HK-2 (cell line): ENCODE measurements at regions not wholly inside any gene's neighbourhood (a gene's known extent, or its start where the extent isn't known, plus 50 kb on each side); places are given as distances from the start of the nearest gene placed in this dataset.

Experiments
- DNase-seq: peaks from one replicate; pipeline ENCODE4 v3.0.0-alpha.2; 2018; ENCODE audit not compliant: unreplicated experiment

DNA sequence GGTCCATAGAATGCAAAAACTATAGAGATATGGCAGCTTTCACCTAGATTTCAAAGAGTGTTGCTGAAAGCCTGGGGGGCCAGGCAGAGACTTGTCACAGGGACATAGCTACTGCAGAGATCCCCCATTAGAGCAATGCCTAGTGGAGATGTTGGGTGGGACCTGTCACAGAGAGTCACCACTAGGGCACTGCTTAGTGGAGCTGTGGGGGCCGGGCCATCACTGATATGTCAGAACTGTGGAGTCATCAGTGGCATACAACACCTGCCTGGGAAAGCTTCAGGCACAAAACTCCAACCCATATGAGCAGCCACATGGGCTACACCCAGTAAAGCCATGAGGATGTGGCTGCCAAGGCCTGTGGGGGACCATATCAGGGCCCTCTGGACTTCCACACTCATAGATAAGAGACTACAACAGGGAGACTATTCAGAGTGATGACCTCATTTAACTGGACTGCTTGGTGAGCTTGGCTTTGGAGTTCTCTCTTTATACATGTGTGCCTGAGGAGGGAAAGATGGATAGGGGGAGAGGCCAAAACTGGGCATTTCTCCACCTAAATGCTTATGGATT, 176.3 kb downstream of the ZNF621 start:
- DNase-seq, result no peak

DNA sequence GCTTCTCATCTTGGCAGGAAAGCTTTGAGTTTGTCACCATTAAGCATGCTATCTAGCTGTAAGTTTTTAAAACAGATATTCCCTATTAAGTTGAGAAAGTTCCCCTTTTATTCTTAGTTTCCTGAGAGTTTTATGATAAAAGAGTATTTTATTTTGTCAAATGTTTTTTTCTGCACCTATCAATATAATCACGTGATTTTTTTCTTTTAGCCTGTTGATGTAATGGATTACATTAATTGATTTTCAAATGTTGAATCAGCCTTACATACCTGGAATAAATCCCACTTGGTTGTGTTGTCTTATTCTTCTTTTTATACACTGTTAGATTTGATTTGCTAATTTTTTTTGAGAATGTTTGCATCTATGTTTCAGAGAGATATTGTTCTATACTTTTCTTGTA, 179.5 kb downstream of the ZNF621 start:
- DNase-seq, result no peak

DNA sequence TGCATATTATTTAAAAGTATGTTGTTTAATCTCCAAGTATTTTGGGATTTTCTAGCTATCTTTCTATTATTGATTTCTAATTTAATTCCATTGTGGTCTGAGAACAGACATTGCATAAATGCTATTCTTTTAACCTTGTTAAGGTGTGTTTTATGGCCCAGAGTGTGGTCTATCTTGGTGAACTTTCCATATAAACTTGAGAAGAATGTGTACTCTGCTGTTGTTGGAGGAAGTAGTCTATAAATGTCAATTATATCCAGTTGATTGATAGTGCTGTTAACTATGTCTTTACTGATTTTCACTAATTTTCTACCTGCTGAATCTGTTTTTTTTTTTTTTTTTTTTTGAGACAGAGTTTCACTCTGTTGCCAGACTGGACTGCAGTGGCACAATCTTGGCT, 180.9 kb downstream of the ZNF621 start:
- DNase-seq, result no peak

DNA sequence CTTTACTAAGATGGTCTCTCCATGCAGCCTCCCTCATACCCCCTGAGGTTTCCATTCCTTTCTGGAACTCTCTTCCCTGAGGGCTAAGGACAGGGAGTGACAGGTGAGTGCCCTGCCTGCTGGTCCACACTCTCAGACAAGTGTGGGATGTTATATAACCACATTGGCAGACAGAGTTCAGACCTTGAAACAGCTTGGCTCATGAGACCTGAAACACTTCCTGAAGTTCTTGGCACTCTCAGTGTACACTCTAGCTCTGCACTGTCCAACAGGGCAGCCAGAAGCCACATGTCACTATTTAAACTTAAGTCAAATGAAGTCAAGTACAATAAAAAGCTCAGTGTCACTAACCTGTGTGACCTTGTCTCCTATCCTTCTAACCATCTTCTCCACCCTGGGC, 188.5 kb downstream of the ZNF621 start:
- DNase-seq, result no peak

GRCh38 chr3:40713795-40714194, 189.0 kb downstream of the ZNF621 start:
- no peak for DNase-seq

GRCh38 chr3:40714771-40715345, 190.1 kb downstream of the ZNF621 start:
- DNase-seq, result no peak

DNA sequence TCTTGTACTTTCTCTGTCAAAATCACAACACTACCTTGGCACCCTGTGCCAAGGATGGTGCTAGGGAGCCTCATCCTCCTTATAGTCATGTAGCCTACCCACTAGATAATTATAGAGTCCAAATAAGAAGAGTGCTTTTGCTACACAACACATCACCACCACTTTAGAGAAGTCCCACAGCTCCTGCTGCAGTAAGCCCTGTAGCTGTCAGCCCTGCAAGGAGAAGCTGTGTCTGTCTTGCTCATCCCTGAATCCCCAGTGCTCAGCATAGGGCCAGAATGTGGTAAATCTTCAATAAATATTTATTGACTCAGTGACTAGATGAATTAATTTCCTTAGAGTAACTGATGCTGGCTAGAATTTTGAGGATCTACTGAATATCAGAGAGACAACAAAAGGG, 190.8 kb downstream of the ZNF621 start:
- DNase-seq, result no peak

- DNase-seq, result no peak
These were observed 192.7 kb downstream of the ZNF621 start for GRCh38 chr3:40717471-40717870.

GRCh38 chr3:40718209-40718608, 193.4 kb downstream of the ZNF621 start:
- no peak for DNase-seq

DNA sequence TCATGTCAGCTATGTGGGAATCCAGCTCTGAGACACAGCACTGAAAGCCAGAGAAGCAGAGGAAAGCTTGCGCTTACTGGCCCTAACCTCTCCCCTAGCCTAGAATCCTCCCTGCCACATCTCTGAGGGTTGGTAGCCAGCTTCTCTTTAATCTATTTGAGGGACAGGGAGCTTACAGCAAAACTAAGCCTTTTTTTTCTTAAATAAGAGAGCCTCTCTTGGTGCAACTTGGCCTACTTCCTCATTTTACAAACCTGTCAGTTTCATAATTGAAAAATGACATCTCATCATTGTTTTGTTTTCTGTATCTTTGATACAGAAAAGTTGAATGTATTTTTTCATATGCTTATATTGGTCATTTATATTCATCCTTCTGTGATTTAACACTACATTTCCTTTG, 193.9 kb downstream of the ZNF621 start:
- DNase-seq, result no peak

GRCh38 chr3:40719660-40720287, 195.0 kb downstream of the ZNF621 start:
- DNase-seq, result peak; percentile 4

DNA sequence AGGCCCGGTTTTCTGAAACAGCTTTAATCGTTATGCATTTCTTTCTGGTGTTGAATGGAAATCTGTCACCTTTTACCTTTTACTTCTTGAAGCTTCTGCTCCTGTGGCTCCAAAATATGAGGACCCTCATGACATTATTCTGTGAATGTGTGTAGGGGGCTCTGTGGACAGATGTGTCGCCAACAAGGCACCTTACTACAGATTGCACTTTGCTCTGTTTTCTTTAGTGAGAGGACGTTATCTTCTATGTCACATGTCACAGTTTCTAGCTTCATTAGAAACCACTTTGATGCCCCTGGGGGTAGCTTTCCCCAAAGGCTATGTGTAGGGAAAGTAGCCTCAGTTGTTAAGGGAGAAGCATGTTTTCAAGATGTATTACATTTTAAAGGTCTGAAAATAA, 195.6 kb downstream of the ZNF621 start:
- DNase-seq, result no peak

- DNase-seq, result no peak
These were observed 196.1 kb downstream of the ZNF621 start for GRCh38 chr3:40720863-40721262.

DNA sequence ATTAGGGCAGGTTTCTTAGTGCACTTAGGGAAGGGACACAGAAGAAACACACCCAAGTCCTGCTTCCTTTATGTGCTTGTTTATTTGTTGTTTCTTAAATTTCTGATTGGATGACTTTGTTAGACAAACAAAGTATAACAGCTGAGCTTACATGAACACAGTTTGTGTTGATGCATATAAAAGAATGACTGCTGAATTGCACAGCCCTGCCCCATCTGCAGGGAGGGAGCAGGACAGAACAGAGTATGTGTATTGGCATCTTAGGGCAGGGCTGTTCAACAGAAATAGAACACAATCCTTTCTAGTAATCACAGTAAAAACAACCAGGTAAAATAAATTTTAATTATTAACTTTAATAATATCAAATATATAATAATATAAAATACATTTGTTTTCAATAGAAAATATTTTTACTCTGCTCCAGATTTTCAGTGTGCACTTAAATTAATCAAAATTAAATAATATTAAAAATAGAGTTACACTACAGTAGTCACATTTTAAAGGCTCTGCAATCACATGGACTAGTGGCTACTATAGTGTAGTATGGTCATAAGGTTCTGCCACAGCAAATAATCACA, 198.4 kb downstream of the ZNF621 start:
- no peak for DNase-seq

- no peak for DNase-seq
These were observed 200.3 kb downstream of the ZNF621 start for GRCh38 chr3:40725031-40725430.

DNA sequence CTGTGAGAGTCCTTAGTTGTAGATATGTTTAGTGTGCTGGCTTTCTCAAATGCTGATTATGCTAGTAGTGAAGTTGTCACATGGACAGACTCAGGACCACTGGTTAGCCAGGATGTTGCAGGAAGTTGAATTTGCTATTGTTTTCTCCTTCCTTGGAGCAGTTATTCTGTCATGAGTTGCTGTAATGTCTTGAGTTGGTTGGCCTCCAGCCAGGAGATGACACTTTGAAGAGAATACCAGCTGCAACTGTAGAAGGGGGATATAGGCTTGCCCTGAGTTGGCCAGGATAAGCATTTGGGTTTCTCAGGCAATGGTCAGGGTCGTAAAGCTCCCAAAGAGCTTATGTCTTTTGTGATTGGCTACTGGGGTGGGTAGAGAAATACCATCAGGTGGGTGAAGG, 206.7 kb downstream of the ZNF621 start:
- DNase-seq, result no peak

- DNase-seq, result no peak
These were observed 212.2 kb downstream of the ZNF621 start for GRCh38 chr3:40736943-40737342.

DNA sequence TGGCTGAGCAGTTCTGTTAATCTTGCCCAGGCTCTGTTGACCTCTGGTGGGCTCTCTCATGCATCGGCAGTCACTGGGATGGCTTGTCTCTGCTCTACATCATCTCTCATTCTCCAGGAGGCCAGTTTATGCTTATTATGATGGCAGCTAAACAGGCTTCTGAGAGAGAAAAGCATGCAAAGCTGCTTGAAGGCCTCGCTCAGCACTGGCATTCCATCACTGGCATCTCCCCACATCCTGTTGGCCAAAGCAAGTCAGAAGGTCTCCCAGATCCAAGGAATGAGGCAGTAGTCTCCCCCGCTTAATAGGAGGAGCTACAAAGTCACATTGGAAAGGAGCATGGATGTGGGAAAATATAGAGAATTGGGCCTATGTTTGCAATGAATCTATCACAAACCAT, 212.6 kb downstream of the ZNF621 start:
- no peak for DNase-seq

DNA sequence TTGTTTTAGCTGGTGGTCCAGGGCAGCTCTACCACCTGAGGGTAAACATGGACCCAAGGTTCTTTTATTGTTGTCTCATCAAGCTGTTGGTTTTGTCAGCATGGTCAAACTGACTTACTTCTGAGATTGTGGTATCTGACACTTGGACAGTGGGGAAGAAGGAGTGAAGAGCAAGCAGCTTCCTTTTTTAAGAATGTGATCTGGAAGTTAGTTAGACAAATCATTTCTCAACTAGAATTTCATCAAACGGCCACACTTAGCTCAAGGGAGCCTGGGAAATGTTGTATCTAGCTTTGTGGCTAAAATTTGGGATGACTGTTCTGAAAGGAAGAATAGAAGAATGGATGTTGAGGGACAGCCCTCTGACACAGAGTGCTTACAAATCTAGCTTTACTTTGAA, 215.2 kb downstream of the ZNF621 start:
- no peak for DNase-seq

- DNase-seq, result no peak
These were observed 217.0 kb downstream of the ZNF621 start for GRCh38 chr3:40741729-40742128.

DNA sequence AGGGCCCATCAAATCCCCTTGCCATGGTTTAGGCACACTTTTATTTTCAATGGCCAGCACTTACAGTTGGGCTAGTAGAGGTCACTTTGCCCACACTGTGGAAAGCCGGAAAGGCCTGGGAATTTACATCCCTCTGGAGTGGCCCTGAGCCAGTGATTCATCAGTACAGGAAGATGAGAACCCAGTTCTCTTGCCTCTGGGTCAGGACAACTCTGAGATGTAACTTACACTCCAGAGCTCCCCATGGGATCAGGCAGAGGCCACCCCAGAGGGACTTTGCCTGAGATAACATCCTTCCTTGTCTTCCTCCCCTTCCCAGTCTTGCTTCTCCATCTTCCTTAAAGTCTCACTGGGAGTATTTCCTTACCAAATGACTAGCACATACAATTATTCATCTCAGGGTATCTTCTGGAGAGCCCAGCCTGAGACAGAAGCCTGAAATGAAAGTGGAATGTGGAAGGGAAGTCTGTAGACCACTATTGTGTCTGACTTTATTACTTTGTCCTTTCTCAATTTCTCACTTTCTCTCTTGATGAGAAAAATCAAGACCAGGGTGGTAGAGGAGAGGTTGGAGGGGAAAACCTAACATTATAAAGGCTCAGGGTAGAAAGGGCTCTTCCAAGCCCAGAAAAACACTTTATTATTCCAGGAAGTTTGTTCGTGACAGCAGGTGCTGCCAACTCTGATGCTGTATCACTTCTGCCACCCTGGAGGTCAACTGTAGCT, 220.8 kb downstream of the ZNF621 start:
- no peak for DNase-seq

DNA sequence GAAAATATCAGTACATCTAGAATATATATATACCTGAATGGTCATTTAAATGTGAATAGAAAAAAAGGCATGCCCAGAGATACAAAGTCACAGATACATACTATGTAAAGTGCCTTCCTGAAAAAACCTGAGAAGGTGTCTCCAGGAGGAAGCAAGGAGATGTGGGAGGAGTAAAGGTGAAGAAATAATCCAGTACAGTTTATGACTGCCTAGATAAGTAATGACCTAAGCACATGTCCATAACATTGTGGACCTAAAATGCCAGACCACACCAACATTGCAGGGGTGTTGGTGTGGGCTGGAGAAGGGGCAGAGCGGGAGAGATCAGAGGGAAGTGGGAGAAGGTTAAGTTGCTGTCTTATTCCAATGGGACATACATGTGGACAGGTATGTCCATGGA, 226.9 kb downstream of the ZNF621 start:
- no peak for DNase-seq

- no peak for DNase-seq
These were observed 227.7 kb downstream of the ZNF621 start for GRCh38 chr3:40752492-40752891.
